Activated CD4-positive, alpha-beta T cell treated with anti-CD3 and anti-CD28 coated beads, Interleukin-2, amount 50 U/mL, for 48 hours (primary cell): ENCODE measurements at regions not wholly inside any gene's neighbourhood (a gene's known extent, or its start where the extent isn't known, plus 50 kb on each side); places are given as distances from the start of the nearest gene placed in this dataset.
"Not testable (repeated sequence)": the region's sequence is repeated elsewhere in the genome, so short reads cannot be mapped to it uniquely, and the experiment has no call there.

Experiments
- DNase-seq, 2 experiments: peaks; one replicate each; pipeline ENCODE4 v3.0.0-alpha.2; 2020

DNA sequence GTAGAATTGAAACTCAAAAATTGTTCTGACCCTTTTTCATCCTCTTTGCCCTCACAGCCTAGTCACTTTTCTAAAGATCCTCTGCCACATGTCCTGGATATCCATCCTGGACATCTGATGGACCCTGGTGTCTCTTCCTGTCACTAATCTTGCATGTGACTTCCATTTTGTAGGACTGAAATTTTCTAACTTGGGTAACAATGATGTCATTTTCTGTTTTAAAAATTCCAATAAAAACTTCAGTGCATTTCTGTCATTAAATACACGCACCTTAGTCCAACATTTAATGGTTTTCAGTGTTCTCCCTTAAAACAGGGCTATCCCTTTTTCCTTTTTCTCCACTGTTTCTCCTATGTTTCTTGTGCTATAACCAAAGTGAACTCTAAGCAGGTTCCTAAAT, 684.9 kb upstream of the ANKRD30A start:
- DNase-seq = no peak

DNA sequence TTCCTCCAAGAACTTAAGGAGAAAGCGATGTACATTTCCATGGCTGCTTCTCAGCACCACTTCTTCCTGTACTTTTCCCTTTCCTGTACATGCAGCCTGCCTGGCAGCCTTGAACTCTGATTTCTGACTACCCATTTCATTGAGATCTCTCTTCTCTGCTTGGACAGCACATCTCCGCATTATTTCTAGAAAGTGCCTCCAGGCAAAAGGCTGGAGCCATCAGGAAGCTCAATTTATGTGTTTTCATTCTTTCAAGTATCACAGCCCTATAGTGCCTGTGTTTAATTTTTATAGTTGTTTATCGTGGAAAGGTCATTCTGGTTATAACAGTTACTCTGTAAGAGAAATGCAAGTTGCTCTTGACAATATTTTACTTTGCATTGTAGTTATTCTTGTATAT, 688.0 kb upstream of the ANKRD30A start:
- no peak for DNase-seq

DNA sequence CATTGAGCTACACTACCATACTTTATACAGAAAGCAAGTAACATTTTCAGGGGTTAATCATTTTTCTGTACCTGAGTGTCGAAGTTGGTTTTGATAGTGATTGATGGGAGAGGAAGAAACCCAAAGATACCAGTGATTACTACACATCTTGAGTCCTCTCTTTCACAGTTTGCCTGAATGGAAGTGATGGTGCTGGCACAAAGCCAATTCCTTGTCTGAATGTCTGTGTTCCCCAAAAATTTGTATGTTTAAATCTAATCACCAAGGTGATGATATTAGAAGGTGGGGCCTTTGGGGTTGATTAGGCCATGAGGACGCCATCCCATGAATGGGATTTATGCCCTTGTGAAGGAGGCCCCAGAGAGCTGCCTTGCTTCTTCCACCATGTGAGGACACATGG, 696.9 kb upstream of the ANKRD30A start:
- DNase-seq = no peak

DNA sequence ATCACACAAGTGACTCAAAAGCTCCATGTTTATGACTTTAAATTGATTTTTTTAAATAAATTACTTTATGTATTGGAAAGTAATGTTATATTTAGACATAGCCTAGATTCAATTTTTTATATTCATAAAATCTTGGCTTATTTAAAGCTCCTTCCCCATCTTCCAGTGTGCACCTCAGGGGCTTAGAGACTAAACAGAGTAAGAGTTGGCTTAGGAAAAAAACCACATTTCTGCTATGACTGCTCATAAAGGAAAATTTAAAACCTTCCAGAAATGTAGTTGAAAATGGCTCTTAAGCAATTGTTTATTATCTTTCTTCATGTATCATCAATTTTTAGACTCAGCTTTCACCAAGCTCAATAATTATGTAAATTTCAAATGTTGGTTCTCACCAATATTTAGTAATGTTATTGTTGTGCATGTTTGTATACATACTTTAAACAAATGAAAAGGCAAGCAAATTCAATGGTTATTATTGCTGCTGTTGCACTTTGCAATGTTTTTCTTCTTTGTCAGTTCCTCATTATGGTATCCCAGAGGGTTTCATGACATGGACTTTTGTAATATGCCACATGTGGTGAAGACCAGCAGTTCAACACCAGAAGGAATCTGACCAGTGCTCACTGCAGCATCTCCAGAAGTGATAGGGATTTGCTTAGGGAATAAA, 700.1 kb upstream of the ANKRD30A start:
- DNase-seq = no peak

DNA sequence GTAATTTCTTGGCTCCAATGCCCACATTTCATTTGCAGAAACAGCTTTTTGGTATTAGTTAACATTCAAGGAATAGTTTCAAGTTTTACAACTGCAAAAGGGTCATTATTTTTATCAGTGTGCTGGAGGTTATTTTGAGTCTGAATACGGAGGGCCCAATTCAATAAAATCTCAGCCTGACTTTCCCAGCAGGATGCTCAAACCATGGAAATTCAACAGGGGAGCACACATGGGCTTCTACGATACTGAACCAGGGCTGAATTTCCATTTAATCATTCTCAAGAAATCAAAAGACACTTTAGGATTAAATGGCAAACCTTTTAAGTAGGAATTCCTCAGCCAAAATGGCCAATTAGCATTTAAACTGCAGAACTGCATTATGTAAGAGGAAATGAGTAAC, 700.9 kb upstream of the ANKRD30A start:
- DNase-seq = no peak

DNA sequence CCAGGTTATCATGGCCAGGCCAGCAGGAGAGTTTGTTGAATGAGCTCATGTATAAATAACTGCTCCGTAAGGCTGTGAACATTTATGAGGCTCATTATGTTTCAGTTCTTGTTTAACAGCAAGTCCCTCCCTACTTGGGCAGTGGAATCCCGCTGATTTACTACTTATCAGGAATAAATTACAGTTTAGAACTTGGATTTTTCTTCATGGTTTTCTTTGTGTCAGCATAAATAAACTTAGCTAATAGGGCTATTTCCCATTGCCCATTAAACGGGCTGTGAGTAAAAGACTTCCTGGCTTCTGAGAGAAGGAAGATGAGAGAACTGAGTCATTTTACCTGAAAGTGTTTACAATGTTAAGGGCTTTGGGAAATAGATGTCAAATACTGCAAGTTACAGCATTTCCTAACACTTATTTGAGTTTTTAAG, 701.6 kb upstream of the ANKRD30A start:
- DNase-seq = no peak

DNA sequence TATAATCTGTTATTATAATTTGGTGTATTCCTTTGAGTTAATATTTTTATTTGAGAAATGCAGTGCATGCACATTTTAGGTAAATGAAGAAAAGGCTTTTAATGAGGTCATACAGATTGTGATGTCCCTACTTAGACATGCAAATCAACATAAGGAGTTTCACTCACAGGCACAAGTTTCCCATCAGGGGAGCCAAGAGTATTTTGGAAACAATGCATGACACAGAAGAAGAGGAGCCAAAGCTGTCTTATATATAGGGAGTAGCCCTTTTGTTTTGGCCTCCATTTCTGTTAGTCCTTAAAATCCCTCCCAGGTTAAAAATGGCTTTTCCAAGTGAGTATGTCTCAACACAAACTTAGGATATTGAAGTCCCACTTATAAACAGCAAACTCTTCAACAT, 703.4 kb upstream of the ANKRD30A start:
- DNase-seq = no peak

DNA sequence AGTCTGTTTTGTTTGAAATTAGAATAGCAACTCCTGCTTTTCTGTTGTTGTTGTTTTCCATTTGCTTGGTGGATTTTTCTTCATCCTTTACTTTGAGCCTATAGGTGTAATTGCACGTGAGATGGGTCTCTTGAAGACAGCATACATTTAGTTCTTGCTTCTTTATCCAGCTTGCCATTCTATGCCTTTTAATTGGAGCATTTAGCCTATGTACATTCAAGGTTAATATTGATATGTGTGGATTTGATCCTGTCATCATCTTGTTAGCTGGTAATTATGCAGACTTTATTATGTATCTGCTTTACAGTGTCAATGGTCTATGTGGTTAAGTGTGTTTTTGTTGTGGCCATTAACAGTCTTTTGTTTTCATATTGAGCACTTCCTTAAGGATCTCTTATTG, 708.9 kb upstream of the ANKRD30A start:
- no peak for DNase-seq

DNA sequence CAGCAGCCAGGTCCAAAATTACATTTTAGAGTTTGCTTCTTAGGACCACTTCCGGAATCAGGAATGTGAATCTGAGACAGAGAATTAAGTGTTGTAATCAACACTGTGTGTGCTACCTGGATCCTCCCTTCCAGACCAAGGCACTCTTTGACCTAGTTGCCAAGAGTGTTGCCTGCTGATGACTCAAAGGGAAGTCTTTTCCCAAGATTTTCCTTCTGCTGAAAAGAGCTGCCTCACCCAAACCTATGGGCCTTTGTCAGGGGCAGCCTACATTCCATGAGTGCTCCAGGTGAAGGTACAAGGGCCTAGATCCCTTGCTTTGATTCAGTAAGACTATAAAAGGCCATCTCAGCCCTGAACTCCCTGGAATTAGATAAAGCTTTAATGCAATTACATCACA, 712.5 kb upstream of the ANKRD30A start:
- no peak for DNase-seq

DNA sequence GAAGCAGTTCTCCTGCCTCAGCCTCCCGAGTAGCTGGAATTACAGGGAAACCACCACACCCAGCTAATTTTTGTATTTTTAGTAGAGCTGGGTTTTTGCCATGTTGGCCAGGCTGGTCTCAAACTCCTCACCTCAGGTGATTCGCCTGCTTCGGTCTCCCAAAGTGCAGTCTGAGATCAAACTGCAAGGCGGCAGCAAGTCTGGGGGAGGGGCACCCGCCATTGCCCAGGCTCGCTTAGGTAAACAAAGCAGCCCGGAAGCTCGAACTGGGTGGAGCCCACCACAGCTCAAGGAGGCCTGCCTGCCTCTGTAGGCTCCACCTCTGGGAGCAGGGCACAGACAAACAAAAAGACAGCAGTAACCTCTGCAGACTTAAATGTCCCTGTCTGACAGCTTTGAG, 725.2 kb upstream of the ANKRD30A start:
- DNase-seq = not testable (repeated sequence)

DNA sequence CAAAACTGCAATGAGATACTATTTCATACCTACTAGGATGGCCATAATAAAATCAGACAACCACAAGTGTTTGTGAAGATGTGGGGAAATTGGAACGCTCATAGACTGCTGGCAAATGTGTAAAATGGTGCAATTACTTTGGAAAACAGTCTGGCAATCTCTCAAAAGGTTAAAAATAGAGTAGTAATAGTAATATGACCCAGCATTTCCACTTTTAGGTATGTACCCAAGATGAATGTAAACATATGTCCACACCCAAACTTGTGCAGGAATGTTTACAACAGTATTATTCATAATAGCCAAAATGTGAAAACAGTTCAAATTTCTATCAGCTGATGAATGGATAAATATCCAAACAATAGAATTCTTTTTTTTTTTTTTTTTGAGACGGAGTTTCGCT, 731.6 kb upstream of the ANKRD30A start:
- DNase-seq = no peak

DNA sequence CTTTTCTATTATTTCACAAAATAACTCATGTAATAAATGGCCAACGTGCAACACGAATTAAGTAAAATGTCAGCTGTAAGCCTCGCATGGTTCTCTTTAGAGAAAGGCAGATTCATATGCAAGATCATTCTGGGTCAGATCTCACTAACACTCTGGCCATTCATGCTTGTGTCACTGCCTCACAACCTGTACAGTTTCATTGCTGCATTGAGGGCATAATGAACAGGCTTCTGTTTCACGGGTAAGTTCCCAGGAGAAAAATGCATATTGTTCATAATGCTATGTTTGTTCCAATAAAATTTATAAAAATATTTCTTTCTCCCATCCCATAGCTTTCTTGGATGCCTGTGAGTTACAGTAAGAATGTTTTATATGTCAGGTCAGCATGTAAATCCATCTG, 734.0 kb upstream of the ANKRD30A start:
- DNase-seq = no peak

DNA sequence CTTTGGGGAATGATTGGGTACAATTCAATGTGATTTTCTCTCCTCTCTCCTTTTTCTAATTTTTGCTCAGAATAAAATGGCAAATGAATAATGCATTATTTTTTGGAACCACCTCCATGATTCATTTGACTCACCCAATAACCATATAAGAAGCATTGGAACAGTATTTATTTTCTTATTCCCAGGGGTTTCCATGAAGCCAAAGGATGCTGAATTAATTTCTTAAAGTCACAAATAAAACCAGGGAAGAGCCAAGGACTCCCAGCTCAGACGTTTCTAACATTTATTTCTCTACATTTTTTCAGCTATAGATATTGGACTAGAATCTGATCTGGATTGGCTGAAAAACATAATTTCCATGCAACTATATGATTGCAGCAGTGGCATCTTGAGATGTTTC, 735.2 kb upstream of the ANKRD30A start:
- DNase-seq = no peak

DNA sequence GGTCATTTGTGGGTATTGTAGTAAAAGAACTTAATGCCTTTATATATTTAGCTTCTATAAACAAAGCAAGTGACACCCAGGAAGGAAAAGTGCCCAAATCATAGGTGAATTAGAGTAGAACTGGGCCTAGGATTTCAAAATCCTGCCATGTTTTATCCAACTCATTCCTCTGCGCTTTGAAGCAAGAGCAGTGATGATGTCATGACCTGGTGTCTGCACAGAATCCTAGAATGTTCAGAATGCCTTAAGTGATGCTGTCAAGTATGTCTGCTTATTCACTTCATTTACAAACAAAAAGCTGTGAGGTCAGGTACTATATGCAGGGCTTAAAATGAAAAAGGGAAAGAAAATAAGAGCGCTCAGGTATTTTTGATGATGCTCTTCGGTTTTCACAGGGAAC, 737.2 kb upstream of the ANKRD30A start:
- no peak for DNase-seq

DNA sequence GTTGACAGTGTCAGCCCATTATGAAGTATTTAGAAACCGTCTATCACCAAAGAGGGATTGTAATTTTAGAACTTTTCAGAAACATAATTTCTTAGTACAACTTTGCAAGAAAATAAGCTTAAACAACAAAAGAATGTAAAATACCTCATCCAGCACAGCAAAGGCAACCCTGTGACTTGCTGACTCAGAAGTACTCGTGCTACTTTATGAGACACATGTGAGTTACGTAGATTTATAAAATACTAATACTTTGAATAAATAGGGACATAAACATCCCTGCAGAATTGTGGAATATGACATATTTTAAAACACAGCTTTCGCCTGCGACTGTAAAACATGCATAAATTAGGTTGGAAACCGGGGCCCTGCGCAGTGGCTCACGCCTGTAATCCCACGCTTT, 739.7 kb upstream of the ANKRD30A start:
- no peak for DNase-seq

DNA sequence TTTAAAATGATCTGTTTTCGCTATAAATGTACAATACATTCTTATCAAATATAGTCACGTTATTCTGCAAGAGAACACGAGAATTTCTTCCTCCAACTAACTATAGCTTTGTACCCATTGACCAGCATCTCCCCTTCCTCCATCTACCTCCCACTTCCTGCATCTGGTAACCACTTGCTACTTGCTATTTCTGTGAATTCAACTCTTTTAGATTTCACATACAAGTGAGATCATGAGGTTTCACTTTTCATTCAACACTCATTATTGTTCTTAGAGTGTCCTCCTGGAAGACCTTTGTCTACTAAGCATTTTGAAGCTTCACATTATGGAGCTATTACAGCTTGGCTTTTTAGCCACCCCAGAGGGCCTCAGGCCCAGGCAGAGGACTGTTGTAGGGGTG, 741.3 kb upstream of the FZD8 start:
- no peak for DNase-seq

DNA sequence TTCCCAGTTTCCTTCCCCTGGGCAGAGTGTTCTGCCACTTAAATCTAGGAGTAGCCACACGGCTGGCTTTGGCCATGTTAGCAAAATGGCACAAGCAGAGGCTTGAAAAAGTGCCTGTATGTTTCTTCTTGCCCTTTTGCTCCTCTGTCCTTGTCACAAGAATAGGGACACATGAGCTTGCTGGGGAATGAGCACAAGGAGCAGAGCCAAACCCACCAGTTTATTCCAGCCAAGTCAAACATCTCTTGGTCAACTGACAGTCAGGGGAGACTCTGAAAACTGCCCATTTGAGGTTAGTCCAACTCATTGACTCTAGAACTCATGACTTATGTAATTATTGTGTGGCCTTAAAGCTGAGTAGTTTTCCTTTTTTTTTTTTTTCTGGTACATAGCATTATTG, 739.7 kb upstream of the FZD8 start:
- DNase-seq = no peak

DNA sequence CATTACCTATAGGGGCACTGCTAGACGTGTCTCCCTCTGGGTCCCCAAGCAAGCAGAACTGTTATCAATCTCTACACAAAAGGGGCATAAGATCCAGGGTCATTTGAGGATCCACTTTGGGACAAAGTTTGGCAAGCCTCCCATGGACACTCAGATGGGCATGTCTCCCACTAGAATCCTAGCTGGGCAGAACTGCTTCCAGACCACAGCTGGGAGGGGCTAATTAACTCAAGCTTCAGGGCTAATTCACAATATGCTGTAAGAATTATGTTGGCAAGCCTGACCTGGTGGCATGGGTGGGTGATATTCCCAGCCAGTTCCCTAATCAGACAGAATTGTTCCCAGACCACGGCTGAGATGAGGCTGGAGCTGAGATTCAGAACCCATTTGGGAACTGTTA, 738.4 kb upstream of the FZD8 start:
- DNase-seq = no peak

DNA sequence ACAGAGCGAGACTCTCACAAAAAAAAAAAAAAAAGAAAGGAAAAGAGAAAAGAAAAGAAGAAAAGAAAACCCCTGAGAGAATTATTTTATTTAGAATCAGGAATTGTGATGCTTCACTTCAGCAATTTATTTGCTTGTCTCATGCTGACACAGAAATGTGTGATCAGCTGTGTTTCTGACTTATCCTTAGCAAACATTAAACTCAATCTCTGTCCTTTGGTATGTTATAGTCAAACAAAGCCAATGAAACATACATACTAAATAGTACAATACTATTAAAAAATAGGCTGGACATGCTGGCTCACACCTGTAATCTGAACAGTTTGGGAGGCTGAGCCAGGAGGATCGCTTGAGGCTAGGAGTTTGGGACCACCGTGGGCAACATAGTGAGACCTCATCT, 733.0 kb upstream of the FZD8 start:
- DNase-seq = no peak

DNA sequence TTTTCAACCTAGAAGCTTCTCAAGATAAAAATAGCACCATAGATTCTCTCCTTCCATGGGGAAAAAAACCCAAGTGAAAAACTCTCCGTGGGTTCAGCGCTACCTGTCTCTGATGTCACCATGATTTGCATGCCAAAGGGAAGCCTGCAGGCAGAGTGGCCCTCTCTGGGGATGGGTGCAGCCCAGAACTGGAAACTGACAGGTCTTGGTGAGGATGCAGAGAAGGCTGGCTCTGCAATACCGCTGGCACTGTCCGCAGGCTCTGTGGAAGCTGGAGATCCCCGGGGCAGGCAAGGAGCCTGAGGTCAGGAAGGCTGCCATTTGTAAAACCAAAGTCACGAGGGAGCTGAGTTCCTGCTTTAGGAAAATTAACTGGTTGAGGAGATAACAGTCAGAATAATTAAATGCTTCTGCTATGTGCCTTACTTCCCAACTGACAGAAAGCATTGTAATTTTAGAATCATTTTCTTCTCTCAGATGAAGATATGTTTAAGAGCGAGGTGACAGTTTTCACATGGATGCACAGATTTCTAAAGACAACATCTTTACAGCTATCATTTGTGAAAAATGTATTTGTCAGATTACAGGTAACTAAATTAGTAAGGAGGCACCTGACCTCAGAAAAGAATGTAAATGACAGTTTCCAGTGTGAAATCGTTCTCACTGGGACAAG, 731.5 kb upstream of the FZD8 start:
- DNase-seq = no peak

DNA sequence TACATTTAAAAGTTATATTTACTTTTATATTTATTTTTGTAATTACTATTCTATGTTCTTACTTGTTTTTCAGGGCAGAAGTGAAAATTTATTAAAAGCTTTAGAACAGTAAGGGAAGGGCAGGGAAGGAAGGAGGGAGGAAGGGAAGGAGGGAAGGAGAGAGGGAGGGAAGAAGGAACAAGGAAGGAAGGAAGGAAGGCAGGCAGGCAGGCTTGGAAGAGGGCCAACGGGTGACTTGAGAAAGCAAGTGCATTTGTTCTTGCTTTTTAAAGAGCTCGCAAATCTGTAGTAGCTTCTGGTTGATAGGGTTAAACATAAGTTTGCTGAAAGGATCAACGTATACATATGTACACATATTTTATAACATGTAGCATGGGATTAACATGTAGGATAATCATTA, 725.3 kb upstream of the FZD8 start:
- no peak for DNase-seq

DNA sequence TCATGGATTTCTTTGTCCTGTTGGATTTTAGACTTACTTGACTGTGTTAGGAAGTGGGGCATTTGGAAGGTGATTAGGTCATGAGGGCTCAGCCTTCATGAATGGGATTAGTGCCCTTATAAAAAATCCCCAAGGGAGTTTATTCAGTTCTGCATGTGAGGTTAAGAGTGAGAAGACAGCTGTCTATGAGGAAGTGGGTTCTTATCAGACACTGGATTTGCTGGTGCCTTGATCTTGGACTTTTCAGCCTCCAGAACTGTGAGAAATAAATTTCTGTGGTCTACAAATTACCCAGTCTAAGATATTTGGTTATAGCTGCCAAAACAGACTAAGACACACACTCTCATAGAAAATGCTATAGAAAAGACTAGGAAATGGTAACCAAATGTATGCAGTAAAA, 724.7 kb upstream of the FZD8 start:
- DNase-seq = no peak

DNA sequence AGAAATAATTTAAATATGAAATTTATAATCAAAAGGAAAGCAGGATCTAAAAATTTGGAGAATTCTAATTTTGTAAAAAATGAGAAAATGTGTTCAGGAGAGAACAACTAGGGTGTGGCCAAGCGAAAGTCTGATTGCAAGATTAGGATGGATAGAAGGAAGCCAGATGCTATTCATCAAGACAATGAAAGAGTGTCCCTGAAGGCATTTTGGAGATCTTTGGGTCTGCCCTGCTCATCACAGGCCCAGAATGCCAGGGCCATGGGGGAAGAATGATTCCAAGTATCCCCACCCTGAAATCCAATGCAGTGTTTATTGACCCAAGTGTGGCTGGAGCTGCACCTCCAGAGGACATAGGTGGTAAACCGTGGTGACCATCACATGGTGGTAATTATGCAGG, 724.0 kb upstream of the FZD8 start:
- DNase-seq = no peak

DNA sequence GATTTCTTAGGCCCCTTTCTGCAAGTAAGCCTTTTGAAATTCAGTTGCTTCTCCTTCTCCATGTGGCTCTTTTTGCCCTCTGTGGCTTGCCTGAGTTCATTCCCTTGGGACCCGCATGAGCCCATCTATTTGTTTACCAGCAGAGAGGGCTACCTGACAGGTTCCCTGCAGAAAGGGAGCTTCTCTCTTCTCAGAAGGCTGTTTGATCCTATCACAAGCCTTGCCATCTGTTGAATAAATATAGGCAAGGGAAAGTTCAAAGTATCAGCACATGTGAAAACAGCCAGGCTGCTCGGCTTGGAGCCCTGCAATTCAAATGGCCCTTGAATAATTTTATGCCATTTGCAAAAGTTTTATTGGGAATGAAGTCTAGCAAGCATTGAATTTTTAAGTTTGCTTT, 720.2 kb upstream of the FZD8 start:
- no peak for DNase-seq

DNA sequence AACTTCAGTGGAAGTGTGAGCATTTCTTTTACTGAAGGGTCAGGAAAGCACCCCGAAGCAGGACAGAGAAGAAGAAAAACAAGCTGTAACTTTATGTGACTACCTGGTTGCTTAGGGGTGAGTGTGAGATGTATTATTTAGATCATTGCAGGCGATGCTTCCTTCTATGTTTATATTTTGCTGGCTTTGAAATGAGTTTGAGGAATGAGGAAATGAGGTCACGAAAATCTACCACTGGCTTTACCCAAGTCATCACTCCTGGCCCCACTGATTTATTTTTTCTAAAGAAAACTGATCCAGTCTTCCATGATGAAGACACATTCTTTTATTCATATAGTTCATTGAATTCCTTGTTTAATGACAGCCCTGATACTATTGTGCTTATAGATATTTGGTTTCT, 716.6 kb upstream of the FZD8 start:
- no peak for DNase-seq
